ENCODE measurements at regions not wholly inside any gene's neighbourhood (a gene's known extent, or its start where the extent isn't known, plus 50 kb on each side); places are given as distances from the start of the nearest gene placed in this dataset.

- no peak for TF ChIP-seq EZH2phosphoT487 (IDR thresholded peaks at IDR 0.05; ENCODE audit: low read depth, severe bottlenecking, unreplicated experiment)
- TF ChIP-seq CTCF (IDR thresholded peaks at IDR 0.05; ENCODE audit: poor library complexity) = no peak
- TF ChIP-seq EZH2 (IDR thresholded peaks at IDR 0.05; ENCODE audit: borderline replicate concordance) = no peak
Observed at GRCh38 chr7:33810356-33810755, 95.0 kb upstream of the BMPER start.
